DND-41 (cell line): ENCODE measurements at regions not wholly inside any gene's neighbourhood (a gene's known extent, or its start where the extent isn't known, plus 50 kb on each side); places are given as distances from the start of the nearest gene placed in this dataset.

Experiments
- CTCF ChIP-seq: IDR thresholded peaks from 2 replicates; pipeline ENCODE4 v1.5.1; 2012; ENCODE audit warnings: borderline replicate concordance, low read length, moderate library complexity, mild to moderate bottlenecking; ENCODE audit not compliant: poor library complexity, severe bottlenecking; ENCODE audit errors: extremely low read depth
- EZH2 ChIP-seq: IDR thresholded peaks from 3 replicates; pipeline ENCODE4 v1.6.1; 2012; ENCODE audit warnings: borderline replicate concordance, low read depth, mild to moderate bottlenecking, moderate library complexity, low read length, inconsistent platforms; ENCODE audit not compliant: severe bottlenecking

- TF ChIP-seq CTCF (no peak), EZH2 (no peak)
Observed at GRCh38 chr20:4095639-4096038, 53.0 kb upstream of the SMOX start.
